CD14-positive monocyte (primary cell): ENCODE measurements at regions not wholly inside any gene's neighbourhood (a gene's known extent, or its start where the extent isn't known, plus 50 kb on each side); places are given as distances from the start of the nearest gene placed in this dataset.
"Not testable (repeated sequence)": the region's sequence is repeated elsewhere in the genome, so short reads cannot be mapped to it uniquely, and the experiment has no call there.

Source experiments
- DNase-seq, 3 donors: peaks; one replicate each; pipeline ENCODE4 v3.0.0-alpha.2; 2011 to 2022
- H2AFZ ChIP-seq: 2 replicates; pipeline ENCODE4 v1.6.0; 2012; ENCODE audit warnings: mild to moderate bottlenecking, low read depth, low read length, inconsistent platforms; ENCODE audit not compliant: insufficient read depth, poor library complexity, severe bottlenecking
- H3K27ac ChIP-seq, 2 donors: 1 replicate in 1 of 2; 2 replicates in 1 of 2; pipeline ENCODE4 v1.5.1; 2012 to 2013; ENCODE audit warnings: low read length in 2 of 2, control low read depth in 1 of 2, inconsistent platforms in 1 of 2, low read depth in 1 of 2, mild to moderate bottlenecking in 1 of 2
- H3K27me3 ChIP-seq, 2 donors: one replicate each; pipeline versions ENCODE4 v1.6.0 to v1.6.1; 2011 to 2013; ENCODE audit warnings: low read length in 2 of 2; ENCODE audit not compliant: control insufficient read depth in 2 of 2, insufficient read depth in 2 of 2
- H3K36me3 ChIP-seq, 2 donors: replicated peaks in 1 of 2; 1 replicate in 1 of 2; 2 replicates in 1 of 2; pipeline versions ENCODE4 v1.5.1 to v1.6.1; 2012 to 2013; ENCODE audit warnings: low read length in 2 of 2, control low read depth in 1 of 2, inconsistent platforms in 1 of 2, mild to moderate bottlenecking in 1 of 2; ENCODE audit not compliant: insufficient read depth in 2 of 2, control insufficient read depth in 1 of 2
- H3K4me1 ChIP-seq, 2 donors: 1 replicate in 1 of 2; 2 replicates in 1 of 2; pipeline versions ENCODE4 v1.5.1 to v1.6.1; 2012 to 2013; ENCODE audit warnings: low read length in 2 of 2, control low read depth in 1 of 2, inconsistent platforms in 1 of 2, mild to moderate bottlenecking in 1 of 2, moderate library complexity in 1 of 2; ENCODE audit not compliant: insufficient read depth in 2 of 2, control insufficient read depth in 1 of 2
- H3K4me2 ChIP-seq: replicated peaks from 2 replicates; pipeline ENCODE3; 2012; ENCODE audit warnings: low read length, moderate library complexity, mild to moderate bottlenecking; ENCODE audit not compliant: poor library complexity, severe bottlenecking; ENCODE audit errors: extremely low read depth
- H3K4me3 ChIP-seq, 3 experiments: fragments of 200-600 bp in 1 of 3; sonication (generic) in 1 of 3; replicated peaks in 1 of 3; 1 replicate in 2 of 3; 2 replicates in 1 of 3; pipeline ENCODE4 v1.5.1; 2011 to 2013; ENCODE audit warnings: low read length in 3 of 3, mild to moderate bottlenecking in 3 of 3, control low read depth in 2 of 3, low read depth in 2 of 3, inconsistent platforms in 1 of 3, moderate library complexity in 1 of 3
- H3K79me2 ChIP-seq: 2 replicates; pipeline ENCODE4 v1.6.0; 2012; ENCODE audit warnings: mild to moderate bottlenecking, control low read depth, inconsistent platforms, low read length, moderate library complexity; ENCODE audit not compliant: insufficient read depth
- H3K9ac ChIP-seq: 2 replicates; pipeline ENCODE4 v1.6.0; 2017; ENCODE audit warnings: low read length, mild to moderate bottlenecking; ENCODE audit not compliant: insufficient read depth, poor library complexity, severe bottlenecking
- H3K9me3 ChIP-seq, 2 donors: replicated peaks in 1 of 2; 1 replicate in 1 of 2; 2 replicates in 1 of 2; pipeline versions ENCODE4 v1.5.1 to v1.6.1; 2012 to 2013; ENCODE audit warnings: low read length in 2 of 2, control low read depth in 1 of 2; ENCODE audit not compliant: control insufficient read depth in 1 of 2, insufficient read depth in 1 of 2
- H4K20me1 ChIP-seq: 2 replicates; pipeline ENCODE4 v1.6.0; 2012; ENCODE audit warnings: mild to moderate bottlenecking, low read length, control low read depth, moderate library complexity; ENCODE audit not compliant: insufficient read depth
- H3K27ac Mint-ChIP-seq, 7 donors: one replicate each; pipeline ENCODE4 v1.8.0; 2020; ENCODE audit warnings: mild to moderate bottlenecking in 7 of 7, mixed read lengths in 7 of 7, moderate library complexity in 6 of 7, inconsistent platforms in 2 of 7
- H3K27me3 Mint-ChIP-seq, 3 donors: one replicate each; pipeline ENCODE4 v1.8.0; 2021 to 2022; ENCODE audit warnings: low read depth in 3 of 3, mild to moderate bottlenecking in 3 of 3, mixed read lengths in 3 of 3, moderate library complexity in 3 of 3, inconsistent platforms in 1 of 3
- H3K36me3 Mint-ChIP-seq, 2 donors: one replicate each; pipeline ENCODE4 v1.8.0; 2020; ENCODE audit warnings: mixed read lengths in 2 of 2, inconsistent platforms in 1 of 2, mild to moderate bottlenecking in 1 of 2
- H3K4me1 Mint-ChIP-seq: one replicate; pipeline ENCODE4 v1.8.0; 2020; ENCODE audit warnings: mild to moderate bottlenecking, mixed read lengths
- H3K4me3 Mint-ChIP-seq, 2 donors: one replicate each; pipeline ENCODE4 v1.8.0; 2020; ENCODE audit warnings: mild to moderate bottlenecking in 2 of 2, mixed read lengths in 2 of 2, moderate library complexity in 1 of 2
- H3K9me3 Mint-ChIP-seq, 7 donors: one replicate each; pipeline ENCODE4 v1.8.0; 2020 to 2022; ENCODE audit warnings: mixed read lengths in 7 of 7, mild to moderate bottlenecking in 6 of 7, moderate library complexity in 6 of 7, inconsistent platforms in 2 of 7
- CTCF ChIP-seq: fragments of 200-600 bp; IDR thresholded peaks from one replicate; pipeline ENCODE4 v1.8.0; 2022; ENCODE audit warnings: antibody characterized with exemption, mild to moderate bottlenecking
- WGBS: methylation state at CpG from one replicate; pipeline ENCODE4 v1.1.5; 2013; ENCODE audit warnings: missing lambda C conversion rate; ENCODE audit not compliant: insufficient coverage; 5-methylcytosine and 5-hydroxymethylcytosine counted together
- intact Hi-C, 2 donors: fragments of 100-400 bp; cut with micrococcal nuclease; formaldehyde crosslinking; loops; one replicate each; pipeline versions ENCODE4 v1.15.0 to v1.15.1; 2023

GRCh38 chr1:170448661-170449158 lies 83.3 kb upstream of the GORAB start:
- no peak overlapping the region for H3K4me2 ChIP-seq
- H3K9ac ChIP-seq: no peak overlapping the region
- no peak overlapping the region for H3K4me3 ChIP-seq
- H3K36me3 ChIP-seq: no peaks in the 10 kb centered on the region
- no peak for DNase-seq
- no peak for TF ChIP-seq CTCF
- no peaks in the 10 kb centered on the region for H4K20me1 ChIP-seq
- Mint-ChIP-seq H3K4me1 (no peaks in the 10 kb centered on the region), H3K36me3 (no peaks in the 10 kb centered on the region), H3K4me3 (no peak overlapping the region), H3K27me3 (peaks cover 0 to 2% (median 0%) of the 10 kb centered on the region in 3 donors), H3K9me3 (peaks cover 0 to 9% (median 5%) of the 10 kb centered on the region in 7 donors), H3K27ac (no peak overlapping the region)
- no peaks in the 10 kb centered on the region for H3K9me3 ChIP-seq
- H3K4me1 ChIP-seq: no peaks in the 10 kb centered on the region
- no peak overlapping the region for H2AFZ ChIP-seq
- no peaks in the 10 kb centered on the region for H3K27me3 ChIP-seq
- no peak overlapping the region for H3K27ac ChIP-seq
- intact Hi-C loops: no loop called here
- H3K79me2 ChIP-seq: no peaks in the 10 kb centered on the region

- H3K79me2 ChIP-seq, H3K27ac Mint-ChIP-seq, H3K36me3 Mint-ChIP-seq, H3K27me3 Mint-ChIP-seq, DNase-seq, H3K27me3 ChIP-seq, H3K4me1 ChIP-seq, H2AFZ ChIP-seq, H3K4me3 ChIP-seq, intact Hi-C loops, H3K4me3 Mint-ChIP-seq, H3K9ac ChIP-seq, H3K4me2 ChIP-seq, H4K20me1 ChIP-seq, H3K36me3 ChIP-seq, H3K27ac ChIP-seq: not testable (repeated sequence)
- peaks cover 11% of the 10 kb centered on the region for H3K4me1 Mint-ChIP-seq
- H3K9me3 Mint-ChIP-seq: peaks cover 6 to 34% (median 16%) of the 10 kb centered on the region in 7 donors
- 71% methylated on average over 1 of the region's 5 CpGs for WGBS
- H3K9me3 ChIP-seq: peaks cover 0 to 11% of the 10 kb centered on the region in 2 donors
Observed at GRCh38 chr1:170457325-170458050, 74.5 kb upstream of the GORAB start.
